Activated naive CD4-positive, alpha-beta T cell treated with anti-CD3 and anti-CD28 coated beads, Interleukin-2, amount 50 U/mL, for 16 hours (primary cell): ENCODE measurements at regions not wholly inside any gene's neighbourhood (a gene's known extent, or its start where the extent isn't known, plus 50 kb on each side); places are given as distances from the start of the nearest gene placed in this dataset.

ENCODE experiments used
- DNase-seq: peaks from one replicate; pipeline ENCODE4 v3.0.0-alpha.2; 2020

GRCh38 chr17:79539944-79540705 lies 70.7 kb downstream of the RBFOX3 start:
- DNase-seq = no peak

GRCh38 chr17:79538291-79538690 lies 72.6 kb downstream of the RBFOX3 start:
- no peak for DNase-seq

- DNase-seq = no peak
Observed at GRCh38 chr17:79537686-79538085, 73.2 kb downstream of the RBFOX3 start.

- no peak for DNase-seq
Observed at GRCh38 chr17:79537061-79537460, 73.8 kb downstream of the RBFOX3 start.

GRCh38 chr17:79536212-79536840 lies 74.5 kb downstream of the RBFOX3 start:
- DNase-seq = no peak

GRCh38 chr17:79535728-79536025 lies 75.2 kb downstream of the RBFOX3 start:
- DNase-seq = no peak

GRCh38 chr17:79534851-79535727 lies 75.8 kb downstream of the RBFOX3 start:
- DNase-seq = no peak

- DNase-seq = no peak
Observed at GRCh38 chr17:79534111-79534510, 76.7 kb downstream of the RBFOX3 start.

GRCh38 chr17:79533116-79533515 lies 77.7 kb downstream of the RBFOX3 start:
- DNase-seq = no peak

- no peak for DNase-seq
Observed at GRCh38 chr17:79532107-79532790, 78.6 kb downstream of the RBFOX3 start.

- no peak for DNase-seq
Observed at GRCh38 chr17:79531191-79532095, 79.4 kb downstream of the RBFOX3 start.

GRCh38 chr17:79530361-79531105 lies 80.3 kb downstream of the RBFOX3 start:
- DNase-seq = no peak

- no peak for DNase-seq
Observed at GRCh38 chr17:79529661-79530081, 81.2 kb downstream of the RBFOX3 start.

GRCh38 chr17:79528592-79529125 lies 82.2 kb downstream of the RBFOX3 start:
- DNase-seq = no peak

- DNase-seq = no peak
Observed at GRCh38 chr17:79527306-79527705, 83.5 kb downstream of the RBFOX3 start.

GRCh38 chr17:79525793-79526677 lies 84.8 kb downstream of the RBFOX3 start:
- no peak for DNase-seq

- no peak for DNase-seq
Observed at GRCh38 chr17:79524213-79525187, 86.4 kb downstream of the RBFOX3 start.

- no peak for DNase-seq
Observed at GRCh38 chr17:79522414-79522813, 88.4 kb downstream of the RBFOX3 start.

- DNase-seq = no peak
Observed at GRCh38 chr17:79521225-79521624, 89.6 kb downstream of the RBFOX3 start.
